Activated naive CD8-positive, alpha-beta T cell treated with anti-CD3 and anti-CD28 coated beads, Interleukin-2, amount 50 U/mL, for 24 hours (primary cell): ENCODE measurements at regions not wholly inside any gene's neighbourhood (a gene's known extent, or its start where the extent isn't known, plus 50 kb on each side); places are given as distances from the start of the nearest gene placed in this dataset.
A peak's percentile ranks its signal among the peaks of the same experiment; 100 is the strongest.

Experiments
- ATAC-seq: fragments of 150-1000 bp; cut with Tn5 transposase; one replicate; pipeline ENCODE4 v1.10.0; 2021
- DNase-seq: peaks from one replicate; pipeline ENCODE4 v3.0.0; 2021
- H3K27ac Mint-ChIP-seq: one replicate; pipeline ENCODE4 v1.8.0; 2021; ENCODE audit warnings: mild to moderate bottlenecking, mixed read lengths
- H3K27me3 Mint-ChIP-seq: one replicate; pipeline ENCODE4 v1.8.0; 2021; ENCODE audit warnings: mixed read lengths
- H3K36me3 Mint-ChIP-seq: one replicate; pipeline ENCODE4 v1.8.0; 2021; ENCODE audit warnings: low read depth, mixed read lengths
- H3K4me1 Mint-ChIP-seq: one replicate; pipeline ENCODE4 v1.8.0; 2021; ENCODE audit warnings: mixed read lengths
- H3K4me3 Mint-ChIP-seq: one replicate; pipeline ENCODE4 v1.8.0; 2021; ENCODE audit warnings: mild to moderate bottlenecking, moderate library complexity, mixed read lengths
- H3K9me3 Mint-ChIP-seq: one replicate; pipeline ENCODE4 v1.8.0; 2021; ENCODE audit warnings: mixed read lengths

GRCh38 chr10:4081685-4082111 lies 296.7 kb upstream of the KLF6 start:
- no peak overlapping the region for H3K4me3 Mint-ChIP-seq
- no peak overlapping the region for H3K27ac Mint-ChIP-seq
- H3K9me3 Mint-ChIP-seq: no peaks in the 10 kb centered on the region
- DNase-seq (no peak), ATAC-seq (no peak)
- peaks cover 24% of the 10 kb centered on the region for H3K4me1 Mint-ChIP-seq
- no peaks in the 10 kb centered on the region for H3K27me3 Mint-ChIP-seq
- H3K36me3 Mint-ChIP-seq: no peaks in the 10 kb centered on the region

GRCh38 chr10:4080225-4080805 lies 295.3 kb upstream of the KLF6 start:
- H3K4me3 Mint-ChIP-seq: no peak overlapping the region

GRCh38 chr10:4079803-4080202 lies 294.8 kb upstream of the KLF6 start:
- Mint-ChIP-seq H3K27ac (no peak overlapping the region), H3K36me3 (no peaks in the 10 kb centered on the region), H3K4me1 (peaks cover 35% of the 10 kb centered on the region), H3K27me3 (no peaks in the 10 kb centered on the region), H3K4me3 (no peak overlapping the region), H3K9me3 (no peaks in the 10 kb centered on the region)
- ATAC-seq (no peak), DNase-seq (no peak)

More at GRCh38 chr10:4080225-4080805, 295.3 kb upstream of the KLF6 start:
- Mint-ChIP-seq H3K27me3 (no peaks in the 10 kb centered on the region), H3K4me1 (peaks cover 30% of the 10 kb centered on the region), H3K36me3 (no peaks in the 10 kb centered on the region), H3K27ac (peak overlapping the region; percentile 29), H3K9me3 (no peaks in the 10 kb centered on the region)
- ATAC-seq (no peak), DNase-seq (no peak)

- Mint-ChIP-seq H3K27ac (no peak overlapping the region), H3K27me3 (no peaks in the 10 kb centered on the region), H3K9me3 (no peaks in the 10 kb centered on the region), H3K36me3 (no peaks in the 10 kb centered on the region), H3K4me1 (peaks cover 40% of the 10 kb centered on the region), H3K4me3 (no peak overlapping the region)
- ATAC-seq (no peak), DNase-seq (no peak)
Observed at GRCh38 chr10:4077804-4078203, 292.8 kb upstream of the KLF6 start.

GRCh38 chr10:4076983-4077382 lies 292.0 kb upstream of the KLF6 start:
- Mint-ChIP-seq H3K9me3 (no peaks in the 10 kb centered on the region), H3K36me3 (no peaks in the 10 kb centered on the region), H3K4me1 (peaks cover 40% of the 10 kb centered on the region), H3K27ac (no peak overlapping the region), H3K4me3 (no peak overlapping the region), H3K27me3 (no peaks in the 10 kb centered on the region)
- DNase-seq (no peak), ATAC-seq (no peak)

GRCh38 chr10:4075443-4075842 lies 290.4 kb upstream of the KLF6 start:
- H3K27ac Mint-ChIP-seq: no peak overlapping the region
- ATAC-seq: no peak

GRCh38 chr10:4074545-4075407 lies 289.8 kb upstream of the KLF6 start:
- Mint-ChIP-seq H3K36me3 (no peaks in the 10 kb centered on the region), H3K27me3 (no peaks in the 10 kb centered on the region), H3K4me1 (peaks cover 24% of the 10 kb centered on the region), H3K9me3 (no peaks in the 10 kb centered on the region), H3K27ac (peak overlapping the region; percentile 14), H3K4me3 (no peak overlapping the region)
- ATAC-seq (no peak), DNase-seq (no peak)

More at GRCh38 chr10:4075443-4075842, 290.4 kb upstream of the KLF6 start:
- H3K4me1 Mint-ChIP-seq: peaks cover 30% of the 10 kb centered on the region
- H3K9me3 Mint-ChIP-seq: no peaks in the 10 kb centered on the region
- DNase-seq: no peak
- H3K4me3 Mint-ChIP-seq: no peak overlapping the region
- no peaks in the 10 kb centered on the region for H3K27me3 Mint-ChIP-seq
- H3K36me3 Mint-ChIP-seq: no peaks in the 10 kb centered on the region

GRCh38 chr10:4073912-4074311 lies 288.9 kb upstream of the KLF6 start:
- no peaks in the 10 kb centered on the region for H3K9me3 Mint-ChIP-seq
- H3K27ac Mint-ChIP-seq: no peak overlapping the region
- no peak for DNase-seq
- H3K4me1 Mint-ChIP-seq: peaks cover 19% of the 10 kb centered on the region
- no peaks in the 10 kb centered on the region for H3K27me3 Mint-ChIP-seq
- no peaks in the 10 kb centered on the region for H3K36me3 Mint-ChIP-seq
- H3K4me3 Mint-ChIP-seq: no peak overlapping the region
- ATAC-seq: no peak

- ATAC-seq: no peak
- H3K4me1 Mint-ChIP-seq: peaks cover 16% of the 10 kb centered on the region
- H3K36me3 Mint-ChIP-seq: no peaks in the 10 kb centered on the region
- H3K27me3 Mint-ChIP-seq: no peaks in the 10 kb centered on the region
- no peak for DNase-seq
- no peak overlapping the region for H3K4me3 Mint-ChIP-seq
- H3K9me3 Mint-ChIP-seq: no peaks in the 10 kb centered on the region
- no peak overlapping the region for H3K27ac Mint-ChIP-seq
Observed at GRCh38 chr10:4070921-4071660, 286.1 kb upstream of the KLF6 start.

- ATAC-seq (no peak), DNase-seq (no peak)
- H3K4me3 Mint-ChIP-seq: no peak overlapping the region
- H3K36me3 Mint-ChIP-seq: no peaks in the 10 kb centered on the region
- no peaks in the 10 kb centered on the region for H3K9me3 Mint-ChIP-seq
- H3K27ac Mint-ChIP-seq: no peak overlapping the region
- no peaks in the 10 kb centered on the region for H3K27me3 Mint-ChIP-seq
- peaks cover 9% of the 10 kb centered on the region for H3K4me1 Mint-ChIP-seq
Observed at GRCh38 chr10:4070184-4070583, 285.2 kb upstream of the KLF6 start.

GRCh38 chr10:4069491-4069890 lies 284.5 kb upstream of the KLF6 start:
- Mint-ChIP-seq H3K4me1 (peaks cover 2% of the 10 kb centered on the region), H3K9me3 (no peaks in the 10 kb centered on the region), H3K27ac (no peak overlapping the region), H3K4me3 (no peak overlapping the region), H3K36me3 (no peaks in the 10 kb centered on the region), H3K27me3 (no peaks in the 10 kb centered on the region)
- DNase-seq (no peak), ATAC-seq (no peak)

- no peak overlapping the region for H3K27ac Mint-ChIP-seq
- H3K9me3 Mint-ChIP-seq: no peaks in the 10 kb centered on the region
- no peak for ATAC-seq
- no peak overlapping the region for H3K4me3 Mint-ChIP-seq
- no peaks in the 10 kb centered on the region for H3K27me3 Mint-ChIP-seq
- H3K4me1 Mint-ChIP-seq: no peaks in the 10 kb centered on the region
- DNase-seq: no peak
- H3K36me3 Mint-ChIP-seq: no peaks in the 10 kb centered on the region
Observed at GRCh38 chr10:4068629-4069028, 283.6 kb upstream of the KLF6 start.

GRCh38 chr10:4067931-4068561 lies 283.0 kb upstream of the KLF6 start:
- H3K4me3 Mint-ChIP-seq: no peak overlapping the region
- no peaks in the 10 kb centered on the region for H3K36me3 Mint-ChIP-seq
- no peaks in the 10 kb centered on the region for H3K9me3 Mint-ChIP-seq
- H3K27ac Mint-ChIP-seq: no peak overlapping the region
- H3K4me1 Mint-ChIP-seq: no peaks in the 10 kb centered on the region
- DNase-seq (no peak), ATAC-seq (no peak)
- H3K27me3 Mint-ChIP-seq: no peaks in the 10 kb centered on the region

- no peaks in the 10 kb centered on the region for H3K27me3 Mint-ChIP-seq
- H3K9me3 Mint-ChIP-seq: no peaks in the 10 kb centered on the region
- ATAC-seq (peak; percentile 79), DNase-seq (peak; percentile 18)
- H3K27ac Mint-ChIP-seq: no peak overlapping the region
- no peaks in the 10 kb centered on the region for H3K4me1 Mint-ChIP-seq
- H3K4me3 Mint-ChIP-seq: no peak overlapping the region
- H3K36me3 Mint-ChIP-seq: no peaks in the 10 kb centered on the region
Observed at GRCh38 chr10:4067531-4067930, 282.5 kb upstream of the KLF6 start.
